NCI-H82 treated with DMSO at 0.1 percent for 48 hours (cell line): ENCODE measurements at regions not wholly inside any gene's neighbourhood (a gene's known extent, or its start where the extent isn't known, plus 50 kb on each side); places are given as distances from the start of the nearest gene placed in this dataset.
A peak's percentile ranks its signal among the peaks of the same experiment; 100 is the strongest.

ENCODE experiments used
- DNase-seq: peaks from one replicate; lab custom pipeline; 2025; ENCODE audit not compliant: unreplicated experiment; lab: John Stamatoyannopoulos, UW

GRCh38 chr6:99091985-99092384 lies 144.2 kb upstream of the FBXL4 start:
- DNase-seq = no peak

- DNase-seq = no peak
Measured at GRCh38 chr6:99080191-99080590, 132.4 kb upstream of the FBXL4 start.

GRCh38 chr6:99079058-99079457 lies 131.3 kb upstream of the FBXL4 start:
- no peak for DNase-seq

DNA sequence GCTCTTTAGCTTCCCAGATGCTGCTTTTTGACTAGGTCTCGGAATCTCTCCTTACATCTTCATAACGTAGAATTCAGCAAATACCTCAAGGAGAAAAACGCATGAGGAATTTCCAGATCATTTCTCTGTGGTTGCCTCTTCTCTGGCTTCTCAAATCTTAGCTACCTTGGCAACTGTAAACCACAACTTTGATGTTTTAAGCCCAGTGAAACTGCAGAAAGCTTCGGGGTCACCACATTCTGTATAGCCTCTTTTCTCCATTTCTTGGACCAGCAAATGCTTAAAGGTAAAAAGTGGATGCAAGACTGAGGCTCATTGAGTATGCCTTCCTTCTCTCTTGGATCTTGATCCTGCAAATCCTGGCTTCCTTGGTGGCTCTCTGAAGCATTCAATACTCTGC lies 125.5 kb upstream of the FBXL4 start:
- DNase-seq = no peak

GRCh38 chr6:99066044-99066443 lies 118.3 kb upstream of the FBXL4 start:
- no peak for DNase-seq

DNA sequence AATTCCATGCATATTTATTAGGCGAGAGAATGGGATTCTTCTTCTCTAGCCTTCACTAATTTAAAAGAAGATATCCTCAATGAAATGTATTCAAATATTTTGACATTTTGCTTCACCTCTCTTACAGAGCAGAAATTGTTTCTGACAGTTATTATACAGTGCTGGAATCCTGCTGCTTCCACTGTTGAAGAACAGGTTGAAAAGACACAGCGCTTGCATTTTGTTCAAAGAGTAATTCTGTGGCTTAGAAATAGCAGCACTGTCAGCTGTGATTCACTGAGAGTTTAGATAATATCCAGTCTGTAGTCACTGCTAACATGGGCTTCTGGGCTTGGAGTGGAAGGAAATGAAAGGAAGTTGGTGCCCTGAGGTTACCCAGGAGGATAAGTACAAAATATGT lies 117.1 kb upstream of the FBXL4 start:
- no peak for DNase-seq

DNA sequence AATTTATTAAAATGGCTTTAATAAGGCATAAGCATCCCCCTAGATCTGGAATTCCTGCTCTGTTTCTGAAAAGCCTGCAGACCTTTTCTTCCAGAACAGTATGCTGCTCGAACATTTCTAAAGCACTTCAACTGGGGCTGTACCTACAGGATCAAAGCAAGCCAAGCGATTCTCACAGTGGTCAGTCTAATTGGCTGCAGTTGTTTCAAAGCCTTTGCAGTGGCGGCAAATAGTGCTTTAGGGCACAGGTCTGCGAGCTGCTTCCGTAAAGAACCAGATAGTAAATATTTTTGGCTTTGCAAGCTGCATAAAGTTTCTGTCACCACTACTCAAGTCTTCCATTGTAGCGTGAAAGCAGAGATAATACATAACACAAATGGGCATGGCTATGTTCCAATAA lies 88.9 kb upstream of the FBXL4 start:
- DNase-seq = no peak

DNA sequence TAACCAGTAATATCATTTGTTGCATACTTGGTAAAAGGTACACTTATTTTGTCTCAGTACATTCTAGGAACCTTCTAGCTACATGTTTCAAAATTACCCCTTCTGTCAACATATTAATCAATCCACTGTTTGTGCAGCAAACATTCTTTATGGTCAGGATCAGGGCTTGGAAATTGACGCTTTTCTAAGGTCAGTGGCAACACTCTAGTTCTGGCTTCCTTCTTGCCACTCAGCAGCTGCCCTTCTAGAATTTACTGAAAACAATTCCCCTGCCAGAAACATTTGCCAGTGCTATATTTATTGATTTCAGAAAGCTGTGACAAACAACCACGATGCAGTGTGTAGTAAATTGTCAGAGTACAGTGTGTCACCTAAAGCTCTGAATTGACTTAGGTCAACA lies 84.7 kb upstream of the FBXL4 start:
- DNase-seq = no peak

- no peak for DNase-seq
Measured at GRCh38 chr6:99031957-99032356, 84.2 kb upstream of the FBXL4 start.

- DNase-seq = no peak
Measured at GRCh38 chr6:99030915-99031314, 83.2 kb upstream of the FBXL4 start.

GRCh38 chr6:99026135-99026534 lies 78.4 kb upstream of the FBXL4 start:
- DNase-seq = no peak

DNA sequence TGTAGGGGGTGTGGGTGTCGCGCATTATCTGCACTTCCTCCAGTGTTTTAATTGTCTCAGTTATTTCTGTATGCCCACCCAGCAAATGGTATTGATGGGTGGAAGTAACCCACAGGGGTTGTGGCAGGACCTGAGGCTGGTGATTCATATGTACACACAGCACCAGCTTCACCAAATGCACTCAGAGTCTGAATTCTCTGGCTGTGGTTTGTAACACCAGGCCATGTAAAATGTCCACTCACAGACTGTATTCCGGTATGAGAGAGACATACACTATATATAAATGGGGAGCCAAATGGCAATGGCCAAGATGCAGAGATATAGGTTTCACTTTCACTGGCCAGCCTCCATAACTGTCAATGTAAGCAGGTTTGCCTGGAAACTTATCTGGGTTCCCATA lies 76.3 kb upstream of the FBXL4 start:
- no peak for DNase-seq

DNA sequence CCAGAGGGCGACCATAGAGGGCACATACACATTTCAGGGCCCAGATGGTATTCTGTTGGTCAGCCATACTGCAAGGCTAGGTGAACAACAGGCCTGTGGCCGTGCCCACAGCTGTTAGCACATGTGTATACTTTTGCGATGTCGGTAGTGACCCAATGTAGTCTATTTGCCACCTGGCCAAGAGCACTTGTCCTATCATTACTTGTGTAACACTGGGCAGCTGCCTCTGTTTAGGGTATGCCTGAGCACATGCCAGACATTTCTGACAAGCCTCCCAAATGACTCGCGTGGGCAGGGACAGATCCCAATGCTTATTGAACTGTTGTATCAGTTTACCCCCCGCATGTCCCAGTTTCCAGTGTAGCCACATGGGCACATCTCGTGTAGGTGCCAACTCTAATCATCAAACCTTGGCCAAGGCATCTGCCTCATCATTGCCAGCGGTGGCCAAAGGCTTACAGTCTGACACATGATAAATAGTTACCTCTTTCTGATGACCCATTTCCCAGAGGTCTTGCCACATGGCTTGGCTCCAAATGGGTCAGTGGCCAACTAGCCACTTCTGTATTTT lies 74.4 kb upstream of the FBXL4 start:
- DNase-seq = no peak

DNA sequence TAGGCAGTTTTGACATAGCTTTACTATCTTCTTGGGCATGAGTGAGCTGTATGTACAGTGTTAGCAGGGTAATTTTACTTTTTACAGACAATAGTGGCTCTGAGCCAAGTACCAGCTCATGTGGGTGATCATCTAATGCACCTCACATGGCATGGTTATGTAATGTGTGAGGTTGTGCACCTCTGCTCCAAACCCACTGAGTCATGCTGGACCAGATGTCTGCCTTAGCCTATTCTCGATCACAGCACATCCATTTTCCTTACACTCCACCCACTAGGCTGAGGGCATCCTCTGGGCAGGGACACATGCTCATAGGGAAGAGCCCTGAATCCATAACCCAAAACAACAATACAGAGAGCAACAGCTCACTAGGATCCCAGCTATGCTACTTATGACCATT lies 71.6 kb upstream of the FBXL4 start:
- no peak for DNase-seq

DNA sequence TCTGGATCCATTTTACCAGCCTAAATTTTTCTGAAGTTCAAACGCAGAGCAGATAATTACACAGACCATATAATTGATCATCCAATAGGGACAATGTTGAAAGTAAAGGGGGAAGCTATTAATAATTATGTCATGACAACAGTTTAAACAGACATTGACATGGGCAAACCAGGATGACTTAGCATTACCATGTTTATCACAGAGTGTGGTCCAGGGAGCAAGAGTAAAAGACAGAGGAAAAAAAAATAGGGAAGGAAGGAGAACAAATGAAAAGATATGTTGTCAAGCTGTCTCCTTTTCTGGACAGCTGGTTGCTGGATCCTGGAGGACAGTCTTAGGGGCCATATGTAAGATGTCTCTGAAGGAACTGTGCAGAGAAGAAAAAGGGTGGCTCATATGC lies 69.4 kb upstream of the FBXL4 start:
- no peak for DNase-seq

- DNase-seq = no peak
Measured at GRCh38 chr6:99016355-99016754, 68.6 kb upstream of the FBXL4 start.

DNA sequence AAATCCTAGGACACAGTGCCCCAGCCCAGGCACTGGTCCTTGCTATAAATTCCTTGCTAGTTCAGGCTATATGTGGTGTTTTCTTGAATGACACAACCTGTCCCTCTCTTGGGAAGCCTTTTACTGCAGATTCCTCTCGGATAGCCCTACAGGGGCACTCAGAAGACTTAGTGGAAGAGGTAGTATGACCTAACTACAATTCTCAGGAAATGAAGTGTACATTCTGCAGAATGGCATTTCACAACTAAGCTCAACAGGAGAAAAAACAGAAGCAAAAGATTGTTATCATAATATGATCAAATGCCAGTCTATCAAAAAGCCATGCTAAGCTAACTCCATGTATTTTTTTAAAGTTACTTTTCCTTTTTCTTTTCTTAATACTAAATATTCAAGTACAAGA lies 66.3 kb upstream of the FBXL4 start:
- DNase-seq = no peak

DNA sequence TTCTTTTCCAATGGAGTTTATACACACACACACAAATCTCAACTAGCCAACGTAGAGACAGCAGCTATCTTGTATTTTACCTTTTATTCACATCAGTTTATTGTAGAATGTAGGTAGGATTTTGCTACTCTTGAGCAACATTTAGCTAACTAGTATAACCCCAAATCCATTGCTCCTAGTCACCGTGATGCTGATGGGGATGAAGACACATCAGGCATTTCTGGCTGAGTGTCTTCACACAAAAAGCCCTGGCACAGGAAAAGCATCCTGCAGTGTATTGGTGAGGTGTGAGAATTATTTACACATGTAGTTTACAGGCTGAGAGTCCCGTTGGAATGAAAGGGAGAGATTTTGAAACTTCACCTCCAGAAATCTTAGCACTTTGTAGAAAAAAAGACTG lies 65.9 kb upstream of the FBXL4 start:
- DNase-seq = no peak

DNA sequence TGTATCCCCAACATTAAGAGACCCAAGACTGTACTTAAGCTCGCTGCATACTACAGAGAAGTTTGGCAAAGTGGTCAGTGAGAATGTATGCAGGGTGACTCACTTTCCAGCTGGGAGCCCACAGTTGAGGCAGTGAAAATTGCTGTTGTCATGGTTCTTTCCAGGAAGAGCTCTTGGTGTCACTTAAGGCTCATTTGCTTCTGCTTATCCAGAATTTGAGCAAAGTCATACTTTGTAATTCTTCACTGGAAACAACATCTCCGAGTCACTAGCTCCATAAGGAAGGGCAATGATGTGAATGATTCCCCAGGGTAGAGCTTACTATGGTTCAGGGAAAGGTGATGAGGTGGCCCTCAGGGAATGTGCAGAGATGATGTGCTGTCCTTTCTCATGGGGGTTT lies 65.4 kb upstream of the FBXL4 start:
- no peak for DNase-seq

DNA sequence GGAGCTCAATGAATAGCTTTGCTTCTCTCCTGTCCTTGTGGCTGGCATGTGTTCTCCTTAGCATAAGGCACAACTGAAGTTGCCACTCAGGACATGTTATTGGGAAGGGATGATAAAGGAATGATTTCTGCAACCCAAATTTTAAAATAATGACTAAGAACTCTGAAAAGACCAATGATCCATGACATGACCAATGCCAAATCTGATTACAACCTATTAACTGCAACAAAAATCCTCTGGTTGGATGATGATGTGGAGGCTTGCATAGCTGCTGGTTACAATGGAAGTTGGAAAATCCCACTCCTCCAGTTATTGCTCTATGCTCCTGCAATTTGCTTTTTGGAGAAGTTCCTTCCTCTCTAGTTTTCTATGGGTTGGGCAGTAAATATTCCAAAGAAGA lies 63.4 kb upstream of the FBXL4 start:
- DNase-seq = no peak

DNA sequence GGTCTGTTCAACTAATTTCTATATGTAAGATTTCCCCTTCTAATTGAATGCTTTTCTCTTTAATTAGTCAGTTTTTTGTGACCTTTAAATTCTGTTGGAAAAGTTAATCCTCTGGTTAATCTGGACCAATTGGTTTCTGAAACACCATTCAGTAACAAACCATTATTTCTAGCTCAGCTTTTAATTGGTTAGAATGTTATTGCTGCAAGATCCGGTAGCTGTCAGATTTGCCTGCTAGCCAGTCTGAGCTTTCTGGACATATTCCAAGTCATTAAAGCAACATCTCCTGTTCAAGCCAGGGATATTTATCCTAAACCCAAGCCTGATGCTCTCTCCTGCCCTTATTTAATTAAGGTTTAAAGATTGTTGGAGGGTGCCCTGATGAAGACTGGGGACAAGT lies 55.1 kb upstream of the FBXL4 start:
- DNase-seq = peak; percentile 66

DNA sequence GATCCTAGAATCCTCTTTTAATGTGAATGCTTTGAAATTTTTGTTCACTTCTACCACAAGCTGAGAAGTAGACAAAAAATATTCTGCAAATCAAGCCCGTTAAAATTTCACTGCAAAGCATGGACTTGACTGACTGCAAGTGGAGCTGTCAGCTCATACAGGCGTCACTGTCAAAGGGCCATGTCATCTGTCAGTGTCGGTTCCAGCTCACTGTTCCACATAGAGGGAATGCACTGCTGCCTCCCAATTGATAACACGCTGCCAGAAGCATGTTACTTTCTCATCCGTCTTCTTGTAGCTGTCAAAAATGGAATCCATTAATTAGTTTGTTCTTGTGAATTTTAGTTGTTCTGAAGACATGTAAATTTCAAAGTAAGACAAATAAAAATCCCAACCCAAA lies 50.4 kb upstream of the FBXL4 start:
- no peak for DNase-seq
